Sigmoid colon (tissue), 4 donors: ENCODE measurements at regions not wholly inside any gene's neighbourhood (a gene's known extent, or its start where the extent isn't known, plus 50 kb on each side); places are given as distances from the start of the nearest gene placed in this dataset.

Source experiments
- CTCF ChIP-seq, 4 experiments: fragments of 450-650 bp in 3 of 4; fragments of 200-600 bp in 1 of 4; IDR thresholded peaks; one replicate each; pipeline ENCODE4 v1.5.1; 2016 to 2019; ENCODE audit warnings: antibody characterized with exemption in 4 of 4, mild to moderate bottlenecking in 3 of 4, moderate library complexity in 2 of 4
- POLR2A ChIP-seq, 2 donors: fragments of 450-650 bp; IDR thresholded peaks; one replicate each; pipeline ENCODE4 v1.6.1; 2016; ENCODE audit warnings: antibody characterized with exemption in 2 of 2, mild to moderate bottlenecking in 2 of 2, moderate library complexity in 2 of 2
- POLR2AphosphoS5 ChIP-seq, 4 donors: sonication (generic); formaldehyde crosslinking; IDR thresholded peaks; one replicate each; pipeline ENCODE4 v1.6.1; 2017; ENCODE audit warnings: antibody characterized with exemption in 4 of 4

GRCh38 chrX:36528661-36529060, 479.5 kb upstream of the FAM47C start:
- TF ChIP-seq CTCF (IDR thresholded peaks at IDR 0.05) (no peak), POLR2A (IDR thresholded peaks at IDR 0.05) (no peak), POLR2AphosphoS5 (IDR thresholded peaks at IDR 0.05) (no peak)
